HT-29 (cell line): ENCODE measurements at regions not wholly inside any gene's neighbourhood (a gene's known extent, or its start where the extent isn't known, plus 50 kb on each side); places are given as distances from the start of the nearest gene placed in this dataset.
"Not testable (repeated sequence)": the region's sequence is repeated elsewhere in the genome, so short reads cannot be mapped to it uniquely, and the experiment has no call there.

Experiments used
- DNase-seq: peaks from one replicate; pipeline ENCODE4 v3.0.0-alpha.2; 2015; ENCODE audit warnings: low spot score

GRCh38 chr2:55772109-55772980, 78.7 kb upstream of the PNPT1 start:
- peak; percentile 28 for DNase-seq

DNA sequence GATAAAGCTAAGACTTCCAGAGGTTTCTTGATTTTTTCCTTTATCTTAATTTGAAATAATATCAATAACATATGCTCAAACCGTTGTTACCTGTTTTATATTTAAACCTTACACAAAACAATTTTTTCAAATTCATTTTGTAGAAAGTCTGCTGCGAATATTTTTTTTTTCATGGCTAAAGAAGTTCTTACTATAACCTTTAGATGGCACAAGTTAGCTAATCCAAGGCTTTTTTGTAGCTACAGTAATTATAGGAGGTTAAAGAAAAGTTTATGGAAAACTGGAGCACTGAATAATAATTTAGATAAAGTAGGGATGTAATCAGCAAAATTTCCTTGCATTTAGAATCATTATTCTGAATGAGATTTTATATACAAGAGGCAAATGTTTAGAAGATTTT, 78.0 kb upstream of the PNPT1 start:
- peak; percentile 53 for DNase-seq

GRCh38 chr2:55768991-55769390, 75.3 kb upstream of the PNPT1 start:
- DNase-seq = no peak

- no peak for DNase-seq
Measured at GRCh38 chr2:55766947-55767346, 73.3 kb upstream of the PNPT1 start.

DNA sequence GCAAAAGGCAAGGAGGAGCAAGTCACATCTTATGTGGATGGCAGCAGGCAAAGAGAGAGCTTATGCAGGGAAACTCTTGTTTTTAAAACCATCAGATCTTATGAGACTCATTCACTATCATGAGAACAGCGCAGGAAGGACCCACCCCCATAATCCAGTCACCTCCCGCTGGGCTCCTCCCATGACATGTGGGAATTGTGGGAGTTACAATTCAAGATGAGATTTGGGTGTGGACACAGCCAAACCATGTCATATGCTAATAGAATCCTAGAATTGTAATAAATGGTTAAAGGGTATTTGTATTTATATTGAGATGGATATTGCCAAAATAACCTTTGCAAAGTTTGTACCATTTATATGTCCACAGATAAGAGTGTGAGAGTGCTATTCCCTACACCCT, 72.1 kb upstream of the PNPT1 start:
- not testable (repeated sequence) for DNase-seq

- DNase-seq = no peak
Measured at GRCh38 chr2:55763721-55764120, 70.1 kb upstream of the PNPT1 start.

GRCh38 chr2:55761526-55761925, 67.9 kb upstream of the PNPT1 start:
- DNase-seq = no peak

DNA sequence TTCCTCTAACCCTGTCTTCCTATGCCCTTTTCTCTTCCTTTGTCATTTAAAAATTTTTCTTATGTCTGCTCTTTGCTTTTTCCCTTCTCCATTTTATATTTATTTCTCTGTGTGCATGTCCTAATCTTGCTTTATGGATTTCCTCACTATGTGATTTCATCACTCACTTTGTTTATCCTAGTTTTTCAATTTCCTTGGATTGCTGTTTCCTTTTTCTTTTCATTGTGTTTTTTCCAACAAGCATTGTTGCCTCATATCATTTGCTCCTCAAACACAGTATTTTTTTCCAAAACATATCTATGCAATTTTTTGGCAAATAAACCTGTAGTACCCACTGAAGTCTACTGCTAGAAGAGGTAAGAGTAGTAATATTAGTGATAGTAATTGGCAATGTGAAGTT, 67.4 kb upstream of the PNPT1 start:
- no peak for DNase-seq

GRCh38 chr2:55760125-55760524, 66.5 kb upstream of the PNPT1 start:
- no peak for DNase-seq

DNA sequence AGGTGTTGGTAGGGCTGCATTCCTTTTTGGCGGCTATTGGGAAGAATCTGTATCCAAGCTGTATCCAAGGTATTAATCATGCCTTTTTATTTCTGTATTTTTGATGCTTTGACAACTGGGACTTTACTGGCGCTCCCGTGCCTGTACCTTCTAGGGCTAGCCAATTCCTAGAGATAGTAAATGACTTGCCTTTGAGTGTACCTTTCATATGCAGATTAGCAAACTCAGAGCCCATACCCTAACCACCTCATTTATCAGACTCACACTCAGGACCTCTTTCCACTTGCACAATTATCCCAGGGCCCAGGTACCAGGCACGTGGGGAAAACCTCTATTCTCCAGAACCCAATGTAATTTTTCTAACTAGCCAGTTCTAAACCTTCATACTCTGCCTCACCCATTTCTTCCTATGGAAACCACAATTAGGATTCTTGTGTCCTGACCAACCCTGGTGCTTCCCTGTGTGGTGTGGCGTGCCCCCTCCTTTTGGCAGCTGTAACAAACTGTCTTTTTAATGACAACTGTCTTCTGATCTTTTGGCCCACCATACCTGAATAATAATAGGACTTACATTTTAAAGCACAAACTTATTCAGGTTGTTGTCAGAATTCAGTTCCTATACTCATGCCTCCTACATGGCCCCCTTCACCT, 65.8 kb upstream of the PNPT1 start:
- DNase-seq = no peak

DNA sequence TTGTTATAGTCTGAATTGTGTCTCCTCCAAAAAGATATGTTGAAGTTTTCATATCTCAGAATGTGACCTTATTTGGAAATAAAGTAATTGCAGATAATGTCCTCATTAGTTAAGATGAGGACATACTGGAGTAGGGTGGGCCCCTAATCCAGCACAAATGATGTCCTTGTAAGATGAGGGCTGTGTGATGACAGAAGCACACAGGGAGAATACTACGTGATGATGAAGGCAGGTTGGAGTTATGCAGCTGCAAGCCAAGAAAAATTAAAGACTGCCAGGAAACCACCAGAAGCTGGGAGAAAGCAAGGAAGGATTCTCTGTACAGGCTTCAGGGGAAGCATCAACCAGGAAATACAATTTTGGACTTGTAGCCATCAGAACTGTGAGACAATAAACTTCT, 58.3 kb upstream of the PNPT1 start:
- no peak for DNase-seq

- no peak for DNase-seq
Measured at GRCh38 chr2:55743583-55743982, 49.9 kb upstream of the PNPT1 start.
